ENCODE measurements at regions not wholly inside any gene's neighbourhood (a gene's known extent, or its start where the extent isn't known, plus 50 kb on each side); places are given as distances from the start of the nearest gene placed in this dataset.

DNA sequence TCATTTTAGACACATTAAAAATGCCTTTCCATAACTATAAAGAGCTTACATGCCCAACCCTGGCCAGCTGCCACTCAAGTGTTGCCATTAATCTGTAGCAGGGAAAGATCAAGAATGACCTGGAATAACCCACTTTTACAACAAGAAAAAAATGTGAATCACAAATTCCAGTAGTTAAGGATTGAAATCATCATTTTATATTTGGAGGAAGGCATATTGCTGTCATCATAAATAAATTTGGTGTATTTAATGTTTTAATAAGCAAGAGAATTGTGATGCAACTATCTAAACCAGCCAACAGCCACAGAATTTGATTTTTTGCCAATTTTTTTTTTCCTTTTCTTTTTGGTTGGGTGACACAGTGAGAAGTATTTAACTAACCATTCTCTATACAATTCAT lies 240.0 kb upstream of the SEMA6D start:
- no peak for DNase-seq (ENCODE audit: low read depth in 2 of 3, low spot score in 2 of 3)

DNA sequence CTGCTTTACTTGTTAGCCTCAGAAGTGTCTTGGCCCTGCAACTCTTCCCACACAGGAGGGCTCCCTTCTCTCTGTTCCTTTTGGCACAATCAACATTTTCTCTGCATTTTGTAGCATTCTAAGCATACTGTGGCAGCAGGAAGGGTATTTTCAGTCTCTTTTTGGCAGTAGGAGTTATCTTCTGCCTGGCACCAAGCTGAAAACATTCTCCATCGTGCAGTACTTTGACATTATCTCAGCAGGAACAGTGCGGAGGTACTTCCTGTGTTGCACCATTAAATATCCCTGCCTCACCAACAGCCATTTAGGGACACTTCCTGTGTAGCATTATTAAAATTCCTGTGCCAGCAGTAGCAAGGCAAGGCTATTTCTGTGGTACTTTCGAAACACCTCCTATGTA lies 233.2 kb upstream of the SEMA6D start:
- DNase-seq (ENCODE audit: low read depth in 2 of 3, low spot score in 2 of 3), result no peak

DNA sequence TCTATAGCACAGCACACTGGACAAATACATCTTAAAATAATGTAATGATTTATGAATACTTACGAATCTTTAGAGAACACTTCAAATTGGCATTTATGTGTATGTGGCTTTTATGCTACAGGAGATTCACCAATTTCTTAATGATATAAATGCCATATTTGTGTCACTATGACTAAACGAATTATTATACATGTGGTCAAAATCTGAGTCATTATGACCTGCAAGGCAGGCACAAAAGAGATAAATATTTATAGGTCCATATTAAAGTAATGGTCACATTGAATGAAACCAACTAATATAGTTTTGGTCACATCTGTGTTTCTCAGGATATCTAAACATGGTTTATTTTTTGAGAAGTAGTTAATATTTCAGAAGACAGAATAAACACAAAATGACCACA lies 232.3 kb upstream of the SEMA6D start:
- DNase-seq (ENCODE audit: low read depth in 2 of 3, low spot score in 2 of 3), result no peak

DNA sequence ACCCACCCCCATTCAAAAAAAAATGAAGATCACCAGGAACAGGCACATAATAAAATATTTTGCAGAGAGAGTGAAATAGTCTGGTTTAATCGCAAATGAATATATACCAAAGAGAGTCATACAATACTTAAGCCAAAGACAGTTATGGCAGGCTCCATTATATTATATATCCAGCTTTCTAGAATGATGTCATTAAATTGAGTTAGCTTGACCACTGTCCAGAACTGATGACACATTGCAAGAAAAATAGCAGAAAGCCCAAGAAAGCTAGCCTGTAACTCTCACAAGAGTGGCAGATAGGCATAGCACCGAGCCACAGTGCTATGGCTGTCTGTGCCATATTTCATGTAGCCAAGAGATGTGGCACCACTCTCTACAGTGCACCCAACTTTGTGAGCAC lies 231.9 kb upstream of the SEMA6D start:
- no peak for DNase-seq (ENCODE audit: low read depth in 2 of 3, low spot score in 2 of 3)

DNA sequence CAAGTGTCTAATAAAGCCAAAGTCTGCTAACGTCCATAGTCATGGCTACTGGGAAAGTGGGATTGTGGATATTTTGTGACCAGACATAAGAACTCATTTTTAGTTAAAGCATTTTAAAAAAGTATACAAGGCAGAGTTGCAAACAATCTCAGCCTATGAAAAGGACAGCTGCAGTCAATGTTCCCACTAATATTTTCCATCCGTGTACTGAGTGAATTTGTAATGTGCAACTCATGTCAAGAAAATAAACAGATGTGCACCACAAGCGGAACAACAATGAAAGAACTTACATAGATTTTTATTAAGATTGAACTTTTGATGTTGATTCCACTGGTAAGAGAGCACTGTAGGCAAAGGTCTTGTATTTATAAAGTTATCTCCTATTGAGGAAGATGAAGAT lies 231.3 kb upstream of the SEMA6D start:
- DNase-seq (ENCODE audit: low read depth in 2 of 3, low spot score in 2 of 3), result no peak

DNA sequence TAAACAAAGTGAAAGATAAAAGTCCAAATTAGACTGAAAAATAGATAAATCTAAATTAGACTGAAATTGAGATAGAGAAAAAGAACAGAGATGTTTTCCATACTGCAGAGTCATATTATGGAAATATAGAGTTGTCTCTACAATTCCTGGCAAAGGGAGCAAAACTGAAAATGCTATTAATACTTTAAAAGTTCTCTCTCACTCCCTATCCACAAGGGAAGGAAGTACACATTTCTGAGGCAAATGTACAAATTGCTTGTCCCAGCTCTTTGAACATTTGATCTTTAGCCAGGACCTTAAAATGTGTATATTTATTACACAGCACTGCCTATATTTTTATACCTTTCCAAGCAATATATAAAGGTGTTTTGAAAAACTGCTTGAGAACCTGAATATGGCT lies 225.1 kb upstream of the SEMA6D start:
- no peak for DNase-seq (ENCODE audit: low read depth in 2 of 3, low spot score in 2 of 3)

DNA sequence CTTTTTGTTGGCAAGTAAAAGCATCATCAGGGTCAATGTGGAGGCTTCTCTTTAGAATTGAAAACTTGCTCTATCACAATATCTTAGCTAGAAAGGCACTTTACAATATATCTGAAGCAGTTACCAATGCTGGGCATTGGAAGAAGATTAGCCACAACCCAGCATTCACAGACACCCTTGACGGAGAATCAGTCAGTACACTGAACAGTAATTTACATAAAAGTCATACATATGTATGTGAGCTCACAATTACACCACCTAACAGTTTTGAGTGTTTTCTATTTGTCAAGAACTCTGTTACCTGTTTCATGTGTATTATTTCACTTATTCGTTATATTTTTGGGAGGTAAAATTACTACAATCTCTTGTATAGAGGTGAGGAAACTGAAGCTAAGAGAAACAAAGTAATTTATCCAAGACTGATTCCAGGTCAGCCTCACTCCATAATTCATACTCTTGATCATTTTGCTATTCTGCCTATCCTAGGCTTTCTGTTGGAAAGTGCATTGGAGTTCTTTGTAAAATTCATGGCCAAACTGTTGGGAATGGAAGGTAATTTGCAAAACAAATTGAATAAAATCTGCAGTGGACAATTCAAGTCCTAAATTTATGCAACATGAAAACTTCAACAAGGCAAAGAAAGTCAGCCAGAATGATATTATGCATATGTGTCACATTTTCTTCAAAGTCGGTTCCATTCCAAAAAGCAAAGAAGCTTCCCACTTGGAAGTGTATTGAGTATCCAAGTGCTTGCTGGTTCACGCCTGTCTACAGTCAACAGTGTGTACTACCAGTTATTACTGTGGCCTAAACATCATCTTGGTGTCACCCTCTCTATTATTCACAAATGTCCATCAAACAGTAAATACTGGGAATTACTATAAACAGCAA lies 223.7 kb upstream of the SEMA6D start:
- DNase-seq (ENCODE audit: low read depth in 2 of 3, low spot score in 2 of 3), result no peak

DNA sequence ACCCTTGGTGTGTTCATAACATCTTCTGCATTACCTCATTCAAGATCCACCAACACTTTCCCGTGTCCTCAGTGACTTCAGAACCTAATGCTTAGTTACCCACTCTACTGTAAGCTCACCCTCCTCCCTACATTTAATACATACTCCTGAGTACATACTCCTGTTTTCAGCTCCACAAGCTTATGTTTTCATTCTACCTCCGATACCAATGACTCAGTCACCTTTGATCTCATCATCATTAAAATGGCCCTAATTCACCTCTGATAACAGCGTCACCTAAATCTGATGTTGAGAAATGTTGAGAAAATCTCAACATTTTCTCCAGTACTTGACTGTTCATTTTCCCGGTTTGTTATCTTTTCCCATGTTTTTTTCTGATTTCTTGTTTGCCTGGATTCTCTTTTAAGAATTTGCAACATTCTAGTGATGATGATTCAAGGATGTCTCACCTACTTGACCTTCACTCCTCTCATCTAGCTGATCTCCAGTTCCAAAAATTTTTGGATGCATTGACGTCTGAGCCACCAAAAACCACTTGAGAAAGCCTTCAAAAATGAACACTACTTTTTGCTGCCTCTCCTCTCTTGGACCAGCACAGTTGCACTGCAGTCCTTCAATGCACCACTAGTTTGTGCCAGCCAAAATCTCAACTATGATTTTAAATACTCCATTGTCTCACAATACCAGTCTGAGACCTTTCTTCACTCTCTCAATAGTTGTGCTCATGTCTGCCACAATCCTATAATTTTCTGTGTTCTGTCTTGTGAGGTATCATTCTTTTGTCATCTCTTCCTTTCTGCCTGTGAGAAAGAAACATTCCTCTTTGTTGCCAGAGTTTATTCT lies 220.7 kb upstream of the SEMA6D start:
- no peak for DNase-seq (ENCODE audit: low read depth in 2 of 3, low spot score in 2 of 3)

DNA sequence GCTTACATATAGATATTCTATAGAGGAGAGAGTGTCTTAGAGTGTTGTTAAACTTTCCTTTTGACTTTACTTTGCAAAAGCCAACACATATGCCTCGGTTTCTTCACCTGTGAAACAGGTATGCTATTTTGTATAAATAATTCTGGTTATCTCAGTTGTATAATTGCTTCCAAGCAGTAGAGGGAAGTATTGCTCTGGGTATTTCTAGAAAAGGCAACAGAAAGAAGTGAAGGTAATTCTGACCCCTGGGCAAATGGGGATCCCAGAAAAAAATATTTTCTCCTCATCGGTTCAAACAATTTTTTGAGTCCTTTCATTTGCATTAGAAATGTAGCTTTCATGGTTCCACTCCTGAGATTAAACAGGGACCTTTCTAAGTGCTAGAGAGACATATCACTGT lies 216.5 kb upstream of the SEMA6D start:
- no peak for DNase-seq (ENCODE audit: low read depth in 2 of 3, low spot score in 2 of 3)

DNA sequence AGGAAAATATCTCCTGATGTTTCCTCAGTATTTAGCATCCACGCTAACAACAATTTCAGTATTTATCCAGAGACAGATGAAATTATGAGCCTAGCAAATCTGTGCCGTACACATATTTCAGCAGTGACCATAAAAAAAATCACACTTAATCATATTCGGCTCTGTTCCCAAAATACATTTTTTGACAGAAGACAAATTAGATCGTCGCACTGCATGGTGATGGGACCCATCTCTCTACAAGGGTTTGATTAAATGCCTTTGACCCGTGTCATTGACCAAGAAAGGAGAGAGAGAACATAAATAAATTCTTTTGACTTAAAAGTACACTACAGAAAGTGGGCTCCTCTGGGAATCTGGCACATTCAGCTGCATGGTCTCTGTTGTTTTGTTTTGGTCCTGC lies 215.3 kb upstream of the SEMA6D start:
- no peak for DNase-seq (ENCODE audit: low read depth in 2 of 3, low spot score in 2 of 3)

DNA sequence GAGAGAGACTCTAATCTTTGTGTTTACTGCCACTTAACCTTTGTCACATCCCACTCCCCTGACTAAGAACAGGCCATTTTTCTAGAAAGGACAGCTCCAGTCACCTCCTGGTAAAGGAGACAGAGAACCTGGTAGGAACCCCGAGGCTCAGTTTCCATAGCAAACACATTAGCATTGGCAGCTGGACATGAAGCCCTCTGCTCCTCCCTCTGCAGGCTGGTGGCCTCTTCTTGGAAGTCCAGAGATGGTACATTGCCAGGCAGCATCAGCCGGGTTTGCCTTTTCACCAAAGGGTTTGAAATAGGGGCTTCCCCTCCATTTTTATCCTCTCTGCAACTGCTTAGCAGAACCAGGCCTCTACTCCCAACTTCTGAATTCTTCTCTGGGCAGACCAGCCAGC lies 213.4 kb upstream of the SEMA6D start:
- DNase-seq (ENCODE audit: low read depth in 2 of 3, low spot score in 2 of 3), result no peak

DNA sequence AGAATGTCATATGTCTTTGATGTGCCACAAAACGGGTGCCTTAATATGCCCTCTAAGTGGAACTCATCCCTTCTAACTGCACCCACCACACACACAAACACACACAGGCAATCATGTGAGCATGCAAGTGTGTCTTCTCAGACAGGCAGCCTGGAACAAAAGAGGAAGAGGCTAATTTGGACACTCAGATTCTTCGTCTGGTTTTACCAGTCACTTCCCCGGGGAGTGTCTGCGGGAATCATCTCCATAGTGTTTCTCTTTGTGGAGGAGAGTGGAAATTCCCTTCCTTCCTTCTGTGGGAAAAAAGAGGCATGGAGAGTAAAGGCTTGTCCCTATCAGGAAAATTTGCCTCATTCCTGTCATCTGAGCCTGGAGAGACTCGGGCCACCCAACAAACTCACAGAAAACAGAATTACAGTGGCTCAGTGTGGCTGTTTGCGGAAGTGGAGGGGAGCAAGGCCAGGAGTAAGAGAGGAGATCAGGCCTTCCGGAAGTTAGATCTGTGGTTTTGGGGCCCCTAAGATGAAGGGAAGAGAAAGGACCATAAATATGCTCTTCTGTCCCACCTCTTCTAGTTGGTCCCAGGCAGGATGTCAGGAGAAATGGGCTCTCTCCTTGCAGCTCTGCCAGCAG lies 212.6 kb upstream of the SEMA6D start:
- DNase-seq (ENCODE audit: low read depth in 2 of 3, low spot score in 2 of 3), result no peak

DNA sequence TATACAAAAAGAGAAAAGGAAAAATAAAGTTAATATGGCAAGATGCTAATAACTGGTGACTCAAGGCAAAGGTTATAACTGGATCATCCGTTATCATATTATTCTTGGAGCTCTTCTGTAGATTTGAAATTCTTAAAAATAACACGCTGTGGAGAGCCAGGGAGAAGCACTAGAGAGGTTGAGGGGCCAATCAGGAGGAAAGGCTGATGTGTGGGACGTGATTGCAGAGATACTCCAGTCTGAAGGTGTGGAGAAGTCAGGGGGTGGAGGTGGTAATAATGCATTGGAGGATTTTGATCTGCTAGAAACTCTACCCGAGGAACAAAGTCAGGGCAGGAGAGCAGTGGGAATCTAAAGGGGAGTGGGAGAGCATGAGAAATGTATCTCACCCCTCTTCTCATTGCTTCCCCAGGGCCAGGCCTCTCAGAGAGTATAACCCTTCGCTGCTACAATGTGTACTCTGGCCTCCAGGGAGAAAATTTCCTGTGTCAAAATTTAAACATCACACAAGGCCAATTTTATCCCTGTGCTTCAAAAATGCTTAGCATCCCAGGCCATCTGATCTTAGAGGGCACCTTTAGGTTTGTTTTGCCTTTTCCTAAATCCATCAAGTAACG lies 211.5 kb upstream of the SEMA6D start:
- no peak for DNase-seq (ENCODE audit: low read depth in 2 of 3, low spot score in 2 of 3)

DNA sequence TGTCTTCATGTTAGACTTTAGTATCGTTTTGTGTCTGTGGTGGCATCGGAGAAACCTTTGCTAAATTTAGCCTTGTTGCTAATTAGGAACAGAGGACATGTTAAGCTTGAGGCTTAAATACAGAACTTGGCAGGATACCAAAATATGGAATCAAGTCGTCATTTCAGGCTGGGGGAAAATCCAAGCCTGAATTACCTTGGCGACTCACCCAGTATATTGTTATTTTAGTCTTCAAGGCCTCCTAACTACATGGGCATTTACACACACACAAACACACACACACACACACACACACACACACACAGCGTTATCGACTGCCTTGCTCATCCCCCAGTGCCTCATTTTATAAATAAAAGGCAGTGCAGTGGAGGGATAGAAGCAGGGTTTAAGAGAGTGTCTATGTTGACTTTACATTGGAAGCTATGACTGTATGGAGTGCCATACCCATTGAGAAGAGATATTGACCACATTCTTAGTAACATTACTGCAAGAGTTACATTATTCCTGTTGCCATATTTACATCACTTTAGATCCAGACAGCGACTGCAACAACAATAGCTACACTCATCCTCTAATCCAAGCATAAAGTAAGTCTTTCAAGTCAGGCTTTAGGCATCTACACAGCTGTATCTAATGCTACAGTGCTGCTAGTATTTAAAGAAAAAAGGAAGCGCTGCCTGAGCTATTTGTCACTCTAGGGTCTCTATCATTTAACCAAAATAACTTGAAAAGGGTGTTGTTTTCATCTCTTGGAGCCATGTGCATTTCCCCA lies 210.8 kb upstream of the SEMA6D start:
- no peak for DNase-seq (ENCODE audit: low read depth in 2 of 3, low spot score in 2 of 3)

DNA sequence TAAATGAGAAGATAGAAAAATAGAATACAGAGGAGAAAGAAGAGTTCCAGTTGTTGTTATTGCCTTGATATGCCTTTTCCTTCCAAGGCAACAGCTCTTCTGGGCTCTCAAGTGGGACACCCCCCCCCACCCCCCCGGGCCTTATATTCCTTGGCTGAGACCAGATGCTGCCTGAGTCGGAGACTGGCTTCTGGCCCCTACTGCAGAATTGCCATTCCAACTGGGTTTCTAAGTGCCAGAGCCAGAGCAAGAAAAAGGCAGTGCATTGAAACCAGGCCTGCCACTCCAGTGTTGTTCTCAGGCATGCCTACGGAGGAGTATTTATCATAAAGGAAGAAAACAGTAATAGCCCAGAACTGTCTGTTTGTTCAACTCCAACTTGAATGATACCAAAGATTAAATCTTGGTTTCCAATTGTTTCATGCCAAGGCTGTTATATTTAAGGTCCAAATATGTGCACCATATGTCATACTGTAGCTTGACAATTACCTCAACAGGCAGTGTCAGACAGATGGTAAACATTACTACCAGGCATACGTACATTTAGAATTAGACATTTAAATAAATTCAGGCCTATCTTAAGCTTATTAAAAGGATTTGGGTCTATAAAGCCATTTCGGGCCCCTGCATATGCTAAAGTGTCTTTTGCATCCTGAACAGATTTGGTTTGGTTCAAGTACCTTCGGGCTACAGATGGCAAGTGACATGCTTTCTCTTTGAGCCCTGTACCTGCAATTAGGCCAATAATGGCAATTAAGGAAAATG lies 209.9 kb upstream of the SEMA6D start:
- DNase-seq (ENCODE audit: low read depth in 2 of 3, low spot score in 2 of 3), result no peak

DNA sequence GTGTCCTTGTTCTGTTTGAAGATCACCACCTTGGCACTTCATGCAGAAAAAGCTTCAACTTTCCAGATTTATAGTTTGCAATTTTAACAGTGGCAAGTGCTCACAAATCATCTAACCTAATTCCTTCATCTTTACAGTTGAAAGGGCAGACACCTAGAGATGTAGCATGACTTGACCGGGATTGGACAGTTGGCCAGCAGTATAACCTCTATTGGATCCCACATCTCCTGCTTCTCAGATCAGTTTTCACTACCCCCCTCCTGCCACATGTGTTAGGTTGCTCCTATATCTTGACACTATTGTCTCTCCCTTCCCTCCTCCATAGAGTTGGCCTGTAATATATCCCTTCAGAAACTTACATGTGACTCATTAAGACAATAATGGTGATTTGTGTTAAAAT lies 206.0 kb upstream of the SEMA6D start:
- no peak for DNase-seq (ENCODE audit: low read depth in 2 of 3, low spot score in 2 of 3)

DNA sequence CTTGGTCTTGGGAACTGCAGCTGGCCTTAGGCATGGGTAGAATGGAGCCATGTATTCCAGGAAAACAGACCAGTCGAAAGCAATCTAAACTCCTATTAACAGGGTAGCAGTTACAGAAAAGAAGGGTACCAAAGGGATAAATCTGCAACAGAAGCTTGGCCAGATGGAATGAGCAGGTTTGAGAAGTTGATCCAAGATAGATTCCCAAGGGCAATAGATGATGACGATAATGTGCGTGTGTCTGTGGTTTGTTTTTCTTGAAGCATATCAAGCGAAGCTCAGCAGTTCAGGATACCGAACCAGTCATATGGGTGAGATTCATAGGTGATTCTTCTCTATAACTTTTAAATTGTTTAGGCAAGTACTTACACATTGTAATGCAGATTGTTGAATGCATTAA lies 203.8 kb upstream of the SEMA6D start:
- no peak for DNase-seq (ENCODE audit: low read depth in 2 of 3, low spot score in 2 of 3)

DNA sequence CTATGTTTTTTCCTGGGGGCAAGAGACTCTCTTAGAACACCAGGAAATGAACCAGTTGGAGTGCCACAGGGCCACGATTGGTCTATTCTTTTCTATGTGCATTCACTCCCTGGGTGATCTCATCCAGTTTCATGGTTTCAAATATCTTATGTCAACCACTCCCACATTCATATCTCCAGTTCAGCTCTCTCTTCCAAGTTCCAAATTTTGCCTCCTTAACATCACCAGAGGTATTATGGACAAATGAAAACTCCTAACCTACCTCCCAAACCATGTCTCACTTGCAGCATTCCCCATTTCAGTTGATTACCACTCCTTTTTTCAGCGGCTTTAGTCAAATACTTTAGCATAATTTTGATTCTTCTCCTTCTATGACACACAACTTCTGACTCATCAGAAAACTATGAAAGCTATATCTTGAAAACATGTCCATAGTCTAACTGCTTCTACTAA lies 203.1 kb upstream of the SEMA6D start:
- DNase-seq (ENCODE audit: low read depth in 2 of 3, low spot score in 2 of 3), result no peak

DNA sequence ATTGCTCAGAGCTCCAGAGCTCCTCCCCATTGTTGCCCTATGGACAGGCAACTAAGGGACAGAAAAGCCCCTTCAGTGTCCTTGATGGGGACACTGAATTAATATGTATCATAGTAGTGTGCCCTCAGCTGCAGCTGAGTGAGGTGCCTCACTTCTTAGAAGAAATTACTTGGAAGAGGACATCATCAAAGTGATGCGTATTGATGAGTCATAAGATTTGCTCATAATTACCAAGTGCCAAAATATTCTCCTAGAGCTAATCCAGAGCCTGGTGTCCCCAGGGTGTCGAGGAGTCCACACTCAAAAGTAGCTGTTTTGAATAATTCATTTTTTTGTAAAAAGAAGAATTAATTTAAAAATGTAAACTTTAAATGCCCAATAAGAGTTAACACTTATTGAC lies 200.7 kb upstream of the SEMA6D start:
- DNase-seq (ENCODE audit: low read depth in 2 of 3, low spot score in 2 of 3), result no peak

DNA sequence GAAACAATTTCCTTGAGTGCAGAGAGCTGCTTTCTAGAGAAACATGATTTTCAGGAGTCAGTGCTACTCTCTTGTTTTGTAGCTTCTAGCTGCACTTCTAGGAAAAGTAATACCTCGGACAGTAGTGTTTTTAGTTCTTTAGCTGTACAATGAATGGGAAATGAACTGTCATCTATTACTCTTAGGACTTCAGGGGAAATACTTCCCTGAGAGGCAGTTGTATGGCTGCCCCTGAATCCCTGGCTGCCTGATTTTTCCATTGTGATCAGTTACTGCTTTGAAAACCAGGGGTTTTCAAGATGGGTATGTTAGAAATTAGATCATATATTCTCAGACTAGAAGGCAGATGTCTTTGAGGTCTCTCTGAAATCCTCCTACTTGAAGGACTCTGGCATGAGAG lies 200.3 kb upstream of the SEMA6D start:
- DNase-seq (ENCODE audit: low read depth in 2 of 3, low spot score in 2 of 3), result no peak
